Esophagus muscularis mucosa (tissue), 4 donors: ENCODE measurements at regions not wholly inside any gene's neighbourhood (a gene's known extent, or its start where the extent isn't known, plus 50 kb on each side); places are given as distances from the start of the nearest gene placed in this dataset.

Source experiments
- DNase-seq: peaks from one replicate; pipeline ENCODE4 v3.0.0-alpha.2; 2017; ENCODE audit errors: extremely low spot score
- H3K27ac ChIP-seq, 4 donors: fragments of 200-600 bp; sonication (generic); replicated peaks in 1 of 4; 1 replicate in 3 of 4; 2 replicates in 1 of 4; pipeline ENCODE4 v1.5.1; 2016 to 2019; ENCODE audit warnings: mild to moderate bottlenecking in 1 of 4
- H3K27me3 ChIP-seq, 4 donors: fragments of 200-600 bp; sonication (generic); one replicate each; pipeline versions ENCODE4 v1.5.1 to v1.6.0; 2016 to 2019
- H3K36me3 ChIP-seq, 4 donors: fragments of 200-600 bp; sonication (generic); one replicate each; pipeline ENCODE4 v1.5.1; 2016 to 2019
- H3K4me1 ChIP-seq, 4 donors: fragments of 200-600 bp; sonication (generic); one replicate each; pipeline ENCODE4 v1.5.1; 2016 to 2019
- H3K4me3 ChIP-seq, 4 donors: fragments of 200-600 bp; sonication (generic); 1 replicate in 2 of 4; 2 replicates in 2 of 4; pipeline ENCODE4 v1.5.1; 2016 to 2019; ENCODE audit warnings: mild to moderate bottlenecking in 4 of 4, moderate library complexity in 1 of 4
- H3K9me3 ChIP-seq, 4 donors: fragments of 200-600 bp; sonication (generic); 1 replicate in 3 of 4; 2 replicates in 1 of 4; pipeline ENCODE4 v1.5.1; 2016 to 2019
- EP300 ChIP-seq: sonication (generic); formaldehyde crosslinking; IDR thresholded peaks from one replicate; pipeline ENCODE4 v1.6.1; 2017; ENCODE audit warnings: antibody characterized with exemption
- POLR2A ChIP-seq: fragments of 450-650 bp; IDR thresholded peaks from one replicate; pipeline ENCODE4 v1.6.1; 2017; ENCODE audit warnings: antibody characterized with exemption, moderate library complexity, mild to moderate bottlenecking, low read depth
- POLR2AphosphoS5 ChIP-seq, 2 donors: sonication (generic); formaldehyde crosslinking; IDR thresholded peaks; one replicate each; pipeline ENCODE4 v1.6.1; 2017; ENCODE audit warnings: antibody characterized with exemption in 2 of 2
- WGBS: methylation state at CpG from one replicate; pipeline ENCODE4 v1.1.5; 2018; 5-methylcytosine and 5-hydroxymethylcytosine counted together
- intact Hi-C: fragments of 100-400 bp; cut with DNase I; formaldehyde crosslinking; loops from one replicate; pipeline ENCODE4 v1.15.1; 2023
- TF ChIP-seq, protein P1 (sequence below), 3 experiments: fragments of 200-600 bp in 2 of 3; fragments of 450-650 bp in 1 of 3; sonication (generic) in 2 of 3; IDR thresholded peaks; one replicate each; pipeline ENCODE4 v1.5.1; 2017 to 2019; ENCODE audit warnings: antibody characterized with exemption in 3 of 3, mild to moderate bottlenecking in 2 of 3, moderate library complexity in 1 of 3

- Histone ChIP-seq H3K4me1 (peaks cover 0 to 4% (median 0%) of the 10 kb centered on the region in 4 donors), H3K4me3 (no peak overlapping the region), H3K9me3 (no peaks in the 10 kb centered on the region), H3K36me3 (no peaks in the 10 kb centered on the region), H3K27ac (no peak overlapping the region), H3K27me3 (no peaks in the 10 kb centered on the region)
- WGBS: 85% methylated on average over 1 of the region's 1 CpG
- TF ChIP-seq, protein P1, sequence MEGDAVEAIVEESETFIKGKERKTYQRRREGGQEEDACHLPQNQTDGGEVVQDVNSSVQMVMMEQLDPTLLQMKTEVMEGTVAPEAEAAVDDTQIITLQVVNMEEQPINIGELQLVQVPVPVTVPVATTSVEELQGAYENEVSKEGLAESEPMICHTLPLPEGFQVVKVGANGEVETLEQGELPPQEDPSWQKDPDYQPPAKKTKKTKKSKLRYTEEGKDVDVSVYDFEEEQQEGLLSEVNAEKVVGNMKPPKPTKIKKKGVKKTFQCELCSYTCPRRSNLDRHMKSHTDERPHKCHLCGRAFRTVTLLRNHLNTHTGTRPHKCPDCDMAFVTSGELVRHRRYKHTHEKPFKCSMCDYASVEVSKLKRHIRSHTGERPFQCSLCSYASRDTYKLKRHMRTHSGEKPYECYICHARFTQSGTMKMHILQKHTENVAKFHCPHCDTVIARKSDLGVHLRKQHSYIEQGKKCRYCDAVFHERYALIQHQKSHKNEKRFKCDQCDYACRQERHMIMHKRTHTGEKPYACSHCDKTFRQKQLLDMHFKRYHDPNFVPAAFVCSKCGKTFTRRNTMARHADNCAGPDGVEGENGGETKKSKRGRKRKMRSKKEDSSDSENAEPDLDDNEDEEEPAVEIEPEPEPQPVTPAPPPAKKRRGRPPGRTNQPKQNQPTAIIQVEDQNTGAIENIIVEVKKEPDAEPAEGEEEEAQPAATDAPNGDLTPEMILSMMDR (IDR thresholded peaks at IDR 0.05): no peak
- TF ChIP-seq POLR2A: no peak
- TF ChIP-seq EP300: no peak
- no peak for TF ChIP-seq POLR2AphosphoS5 (IDR thresholded peaks at IDR 0.05)
- intact Hi-C loops: no loop called here
- DNase-seq: no peak
Measured at GRCh38 chr4:100289530-100289888, 99.2 kb upstream of the DDIT4L start.

GRCh38 chr4:100288811-100289529 is 98.7 kb upstream of the DDIT4L start:
- DNase-seq: no peak
- TF ChIP-seq POLR2A (no peak), POLR2AphosphoS5 (IDR thresholded peaks at IDR 0.05) (no peak), EP300 (no peak)
- TF ChIP-seq, protein P1 (IDR thresholded peaks at IDR 0.05): no peak
- Histone ChIP-seq H3K27me3 (no peaks in the 10 kb centered on the region), H3K27ac (no peak overlapping the region), H3K4me1 (peaks cover 0 to 4% (median 0%) of the 10 kb centered on the region in 4 donors), H3K36me3 (no peaks in the 10 kb centered on the region), H3K9me3 (no peaks in the 10 kb centered on the region), H3K4me3 (no peak overlapping the region)
- 72% methylated on average over 5 of the region's 5 CpGs for WGBS
- intact Hi-C loops: no loop called here

- H3K27me3 ChIP-seq: no peaks in the 10 kb centered on the region
- no peak for DNase-seq
- TF ChIP-seq, protein P1 (IDR thresholded peaks at IDR 0.05): no peak
- TF ChIP-seq POLR2A (no peak), POLR2AphosphoS5 (IDR thresholded peaks at IDR 0.05) (no peak), EP300 (no peak)
- no peaks in the 10 kb centered on the region for H3K9me3 ChIP-seq
- H3K4me1 ChIP-seq: peaks cover 0 to 4% (median 0%) of the 10 kb centered on the region in 4 donors
- no peak overlapping the region for H3K4me3 ChIP-seq
- intact Hi-C loops: no loop called here
- H3K36me3 ChIP-seq: no peaks in the 10 kb centered on the region
- WGBS: 85% methylated on average over 1 of the region's 1 CpG
- H3K27ac ChIP-seq: no peak overlapping the region
Measured at GRCh38 chr4:100288161-100288560, 97.9 kb upstream of the DDIT4L start.

GRCh38 chr4:100287534-100287933 is 97.3 kb upstream of the DDIT4L start:
- H3K27me3 ChIP-seq: no peaks in the 10 kb centered on the region
- no peak overlapping the region for H3K27ac ChIP-seq
- peaks cover 0 to 4% (median 0%) of the 10 kb centered on the region in 4 donors for H3K4me1 ChIP-seq
- no peaks in the 10 kb centered on the region for H3K36me3 ChIP-seq
- 84% methylated on average over 6 of the region's 6 CpGs for whole genome bisulfite sequencing
- no peak overlapping the region for H3K4me3 ChIP-seq
- TF ChIP-seq, protein P1 (IDR thresholded peaks at IDR 0.05): no peak
- TF ChIP-seq POLR2A (no peak), EP300 (no peak), POLR2AphosphoS5 (IDR thresholded peaks at IDR 0.05) (no peak)
- DNase-seq: no peak
- intact Hi-C loops: no loop called here
- H3K9me3 ChIP-seq: no peaks in the 10 kb centered on the region

GRCh38 chr4:100286636-100287035 is 96.4 kb upstream of the DDIT4L start:
- 72% methylated on average over 3 of the region's 3 CpGs for WGBS
- no peak overlapping the region for H3K27ac ChIP-seq
- TF ChIP-seq, protein P1 (IDR thresholded peaks at IDR 0.05): no peak
- no peak for TF ChIP-seq EP300
- TF ChIP-seq POLR2A: no peak
- TF ChIP-seq POLR2AphosphoS5 (IDR thresholded peaks at IDR 0.05): no peak
- H3K4me3 ChIP-seq: no peak overlapping the region
- no peaks in the 10 kb centered on the region for H3K36me3 ChIP-seq
- no peaks in the 10 kb centered on the region for H3K9me3 ChIP-seq
- H3K27me3 ChIP-seq: no peaks in the 10 kb centered on the region
- intact Hi-C loops: no loop called here
- H3K4me1 ChIP-seq: peaks cover 0 to 4% (median 0%) of the 10 kb centered on the region in 4 donors
- no peak for DNase-seq
